HepG2 (cell line): ENCODE measurements at regions not wholly inside any gene's neighbourhood (a gene's known extent, or its start where the extent isn't known, plus 50 kb on each side); places are given as distances from the start of the nearest gene placed in this dataset.

Experiments
- ATAC-seq: fragments of 200-7000 bp; cut with Tn5 transposase; 3 replicates; pipeline ENCODE4 v1.9.1; 2020; ENCODE audit warnings: mild to moderate bottlenecking, moderate library complexity
- BruUV-seq: library from RNA; stranded (reverse); fragments of 400-500 nt; replicated peaks from 2 replicates; lab custom pipeline; 2021; lab: Mats Ljungman, UMichigan
- CTCF ChIA-PET: fragments of 300-600 bp; formaldehyde crosslinking; extraction: SDS; loops from one replicate; lab custom pipeline; 2021; ENCODE audit warnings: low total read pairs, inconsistent platforms, low intra/inter-chr PET ratio; lab: Yijun Ruan, JAX
- POLR2A ChIA-PET: fragments of 350-600 bp; sonication (Branson Sonifier 250); formaldehyde crosslinking; loops from one replicate; lab custom pipeline; 2020; ENCODE audit warnings: antibody characterized with exemption, inconsistent platforms; lab: Yijun Ruan, JAX
- DNase-seq: peaks from one replicate; pipeline ENCODE4 v3.0.0-alpha.2; 2015; ENCODE audit warnings: low spot score
- FAIRE-seq: peaks from 3 replicates; lab custom pipeline; 2011; peaks lifted over from hg19 to GRCh38; lab: Jason Lieb, UNC
- H2AFZ ChIP-seq: one replicate; pipeline ENCODE4 v1.6.1; 2011; ENCODE audit warnings: low read length, inconsistent platforms
- H3K27ac ChIP-seq: fragments of 300-600 bp; 3 replicates; pipeline ENCODE4 v1.8.0; 2011; ENCODE audit warnings: mixed run types, mild to moderate bottlenecking, mixed read lengths, low read length, inconsistent platforms; ENCODE audit not compliant: insufficient read depth; ENCODE audit errors: extremely low read length
- H3K27me3 ChIP-seq, 2 experiments: fragments of 200-600 bp in 1 of 2; 2 replicates in 1 of 2; 3 replicates in 1 of 2; pipeline versions ENCODE4 v1.6.0 to v1.8.0; 2011; ENCODE audit warnings: low read length in 2 of 2, mild to moderate bottlenecking in 2 of 2, moderate library complexity in 2 of 2, inconsistent platforms in 1 of 2; ENCODE audit not compliant: insufficient read depth in 2 of 2, control insufficient read depth in 1 of 2
- H3K36me3 ChIP-seq, 2 experiments: fragments of 200-600 bp in 1 of 2; replicated peaks in 1 of 2; 2 replicates in 1 of 2; 3 replicates in 1 of 2; pipeline versions ENCODE4 v1.5.1 to v1.8.0; 2011; ENCODE audit warnings: low read length in 2 of 2, inconsistent platforms in 1 of 2; ENCODE audit not compliant: insufficient read depth in 2 of 2, control insufficient read depth in 1 of 2
- H3K4me1 ChIP-seq: 2 replicates; pipeline ENCODE4 v1.5.1; 2012; ENCODE audit warnings: low read length, inconsistent platforms; ENCODE audit not compliant: insufficient read depth
- H3K4me2 ChIP-seq: 2 replicates; pipeline ENCODE4 v1.6.0; 2011; ENCODE audit warnings: low read depth, low read length, inconsistent platforms
- H3K4me3 ChIP-seq, 3 experiments: fragments of 200-600 bp in 1 of 3; sonication (generic), shearing (Covaris generic) in 1 of 3; replicated peaks in 1 of 3; 2 replicates each; pipeline ENCODE4 v1.5.1; 2011 to 2016; ENCODE audit warnings: low read length in 3 of 3, inconsistent platforms in 2 of 3, low read depth in 2 of 3, mild to moderate bottlenecking in 2 of 3, control low read depth in 1 of 3, mixed read lengths in 1 of 3; ENCODE audit not compliant: insufficient read depth in 1 of 3
- H3K79me2 ChIP-seq: one replicate; pipeline ENCODE4 v1.6.1; 2011; ENCODE audit warnings: low read length, inconsistent platforms; ENCODE audit not compliant: insufficient read depth
- H3K9ac ChIP-seq: 2 replicates; pipeline ENCODE4 v1.6.0; 2011; ENCODE audit warnings: mild to moderate bottlenecking, low read depth, low read length, inconsistent platforms; ENCODE audit not compliant: insufficient read depth
- H3K9me3 ChIP-seq: 2 replicates; pipeline ENCODE4 v1.5.1; 2012; ENCODE audit warnings: mild to moderate bottlenecking, low read length
- H4K20me1 ChIP-seq: 2 replicates; pipeline ENCODE4 v1.6.0; 2011; ENCODE audit warnings: inconsistent platforms, mild to moderate bottlenecking, low read length, moderate library complexity; ENCODE audit not compliant: insufficient read depth
- CBFB ChIP-seq: sonication (generic); formaldehyde crosslinking; IDR thresholded peaks from 2 replicates; pipeline ENCODE4 v1.4.0; 2020; ENCODE audit warnings: missing genetic modification reagents
- HNF4A ChIP-seq: sonication (generic); formaldehyde crosslinking; IDR thresholded peaks from 2 replicates; pipeline ENCODE4 v1.4.0; 2020; ENCODE audit warnings: missing genetic modification reagents
- NONO ChIP-seq, 2 experiments: fragments of 450-650 bp in 1 of 2; sonication (generic) in 1 of 2; formaldehyde crosslinking in 1 of 2; IDR thresholded peaks in 1 of 2; conservative IDR thresholded peaks in 1 of 2; 2 replicates each; pipeline versions ENCODE4 v1.6.1 to v1.8.0; 2017 to 2022; ENCODE audit warnings: mild to moderate bottlenecking in 1 of 2, missing genetic modification reagents in 1 of 2, moderate library complexity in 1 of 2
- RFXANK ChIP-seq: IDR thresholded peaks from 2 replicates; pipeline ENCODE4 v1.6.1; 2016
- U2AF1 ChIP-seq: fragments of 200-400 bp; formaldehyde crosslinking; optimal IDR thresholded peaks from 2 replicates; pipeline ENCODE3; 2017; ENCODE audit warnings: mild to moderate bottlenecking, low read depth, low read length
- ZNF501 ChIP-seq: sonication (generic); formaldehyde crosslinking; IDR thresholded peaks from 2 replicates; pipeline ENCODE4 v1.5.1; 2020; ENCODE audit warnings: mild to moderate bottlenecking, moderate library complexity, missing genetic modification reagents
- WGBS: methylation state at CpG from one replicate; pipeline ENCODE4 v1.1.6; 2017; ENCODE audit warnings: low lambda C conversion rate; 5-methylcytosine and 5-hydroxymethylcytosine counted together
- in situ Hi-C: cut with HindIII; loops from 2 replicates; pipeline ENCODE4 v1.10.0; 2017; ENCODE audit warnings: low pct_unique_long_range_greater_than_20kb; ENCODE audit not compliant: extremely low pct_ligation_motif_present
- intact Hi-C: fragments of 100-400 bp; cut with micrococcal nuclease; formaldehyde crosslinking; loops from one replicate; pipeline ENCODE4 v1.10.0; 2022; ENCODE audit not compliant: unreplicated experiment
- TF ChIP-seq, protein P1 (sequence below): sonication (generic); formaldehyde crosslinking; IDR thresholded peaks from 2 replicates; pipeline ENCODE4 v1.5.0; 2020; ENCODE audit warnings: mild to moderate bottlenecking, missing genetic modification reagents, borderline replicate concordance
- TF ChIP-seq, protein P2 (sequence below): IDR thresholded peaks from 2 replicates; pipeline ENCODE4 v1.6.1; 2016; ENCODE audit warnings: low read depth, borderline replicate concordance
- TF ChIP-seq, protein P3 (sequence below): sonication (generic); formaldehyde crosslinking; conservative IDR thresholded peaks from 2 replicates; pipeline ENCODE4 v1.4.0; 2020; ENCODE audit warnings: missing genetic modification reagents

DNA sequence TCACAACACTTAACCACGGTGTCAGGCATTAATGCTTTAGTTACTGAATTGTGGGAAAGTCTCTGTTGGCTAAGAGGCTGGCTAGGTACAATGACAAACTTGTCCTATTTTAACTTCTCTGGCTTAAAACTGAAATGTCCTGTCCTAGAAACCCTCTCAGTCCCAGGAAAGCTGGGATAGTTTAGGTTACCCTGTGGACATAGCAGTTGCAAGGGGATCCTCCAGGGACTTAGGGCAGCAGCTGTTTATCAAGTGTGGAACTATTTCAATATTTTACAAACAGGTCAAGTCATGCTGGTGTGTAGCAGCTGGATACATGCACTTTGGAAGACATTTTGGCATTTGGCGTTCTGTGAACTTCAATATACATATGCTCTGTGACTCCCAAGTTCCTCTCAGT is 95.0 kb upstream of the ARRDC3 start:
- Histone ChIP-seq H2AFZ (no peak overlapping the region), H3K4me3 (no peak overlapping the region), H3K27ac (no peak overlapping the region), H3K9ac (no peak overlapping the region), H3K79me2 (no peaks in the 10 kb centered on the region), H3K27me3 (no peaks in the 10 kb centered on the region), H3K36me3 (no peaks in the 10 kb centered on the region), H3K4me1 (no peaks in the 10 kb centered on the region), H3K4me2 (no peak overlapping the region), H3K9me3 (no peaks in the 10 kb centered on the region), H4K20me1 (no peaks in the 10 kb centered on the region)
- 38% methylated on average over 2 of the region's 2 CpGs for WGBS
- FAIRE-seq (no peak), DNase-seq (no peak), ATAC-seq (no peak)
- ChIA-PET CTCF (no interaction called here), POLR2A (no interaction called here)
- TF ChIP-seq, protein P1, sequence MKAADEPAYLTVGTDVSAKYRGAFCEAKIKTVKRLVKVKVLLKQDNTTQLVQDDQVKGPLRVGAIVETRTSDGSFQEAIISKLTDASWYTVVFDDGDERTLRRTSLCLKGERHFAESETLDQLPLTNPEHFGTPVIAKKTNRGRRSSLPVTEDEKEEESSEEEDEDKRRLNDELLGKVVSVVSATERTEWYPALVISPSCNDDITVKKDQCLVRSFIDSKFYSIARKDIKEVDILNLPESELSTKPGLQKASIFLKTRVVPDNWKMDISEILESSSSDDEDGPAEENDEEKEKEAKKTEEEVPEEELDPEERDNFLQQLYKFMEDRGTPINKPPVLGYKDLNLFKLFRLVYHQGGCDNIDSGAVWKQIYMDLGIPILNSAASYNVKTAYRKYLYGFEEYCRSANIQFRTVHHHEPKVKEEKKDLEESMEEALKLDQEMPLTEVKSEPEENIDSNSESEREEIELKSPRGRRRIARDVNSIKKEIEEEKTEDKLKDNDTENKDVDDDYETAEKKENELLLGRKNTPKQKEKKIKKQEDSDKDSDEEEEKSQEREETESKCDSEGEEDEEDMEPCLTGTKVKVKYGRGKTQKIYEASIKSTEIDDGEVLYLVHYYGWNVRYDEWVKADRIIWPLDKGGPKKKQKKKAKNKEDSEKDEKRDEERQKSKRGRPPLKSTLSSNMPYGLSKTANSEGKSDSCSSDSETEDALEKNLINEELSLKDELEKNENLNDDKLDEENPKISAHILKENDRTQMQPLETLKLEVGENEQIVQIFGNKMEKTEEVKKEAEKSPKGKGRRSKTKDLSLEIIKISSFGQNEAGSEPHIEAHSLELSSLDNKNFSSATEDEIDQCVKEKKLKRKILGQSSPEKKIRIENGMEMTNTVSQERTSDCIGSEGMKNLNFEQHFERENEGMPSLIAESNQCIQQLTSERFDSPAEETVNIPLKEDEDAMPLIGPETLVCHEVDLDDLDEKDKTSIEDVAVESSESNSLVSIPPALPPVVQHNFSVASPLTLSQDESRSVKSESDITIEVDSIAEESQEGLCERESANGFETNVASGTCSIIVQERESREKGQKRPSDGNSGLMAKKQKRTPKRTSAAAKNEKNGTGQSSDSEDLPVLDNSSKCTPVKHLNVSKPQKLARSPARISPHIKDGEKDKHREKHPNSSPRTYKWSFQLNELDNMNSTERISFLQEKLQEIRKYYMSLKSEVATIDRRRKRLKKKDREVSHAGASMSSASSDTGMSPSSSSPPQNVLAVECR (CRISPR knock-in tag), result no peak
- TF ChIP-seq, protein P2, sequence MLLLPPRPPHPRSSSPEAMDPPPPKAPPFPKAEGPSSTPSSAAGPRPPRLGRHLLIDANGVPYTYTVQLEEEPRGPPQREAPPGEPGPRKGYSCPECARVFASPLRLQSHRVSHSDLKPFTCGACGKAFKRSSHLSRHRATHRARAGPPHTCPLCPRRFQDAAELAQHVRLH (CRISPR knock-in tag), result no peak
- TF ChIP-seq CBFB, result no peak
- no peak for TF ChIP-seq NONO (IDR thresholded peaks at IDR 0.05)
- TF ChIP-seq NONO (CRISPR knock-in tag; conservative IDR thresholded peaks at IDR 0.05), result no peak
- TF ChIP-seq HNF4A (CRISPR knock-in tag), result no peak
- TF ChIP-seq ZNF501 (CRISPR knock-in tag), result no peak
- no peak for TF ChIP-seq U2AF1
- TF ChIP-seq, protein P3, sequence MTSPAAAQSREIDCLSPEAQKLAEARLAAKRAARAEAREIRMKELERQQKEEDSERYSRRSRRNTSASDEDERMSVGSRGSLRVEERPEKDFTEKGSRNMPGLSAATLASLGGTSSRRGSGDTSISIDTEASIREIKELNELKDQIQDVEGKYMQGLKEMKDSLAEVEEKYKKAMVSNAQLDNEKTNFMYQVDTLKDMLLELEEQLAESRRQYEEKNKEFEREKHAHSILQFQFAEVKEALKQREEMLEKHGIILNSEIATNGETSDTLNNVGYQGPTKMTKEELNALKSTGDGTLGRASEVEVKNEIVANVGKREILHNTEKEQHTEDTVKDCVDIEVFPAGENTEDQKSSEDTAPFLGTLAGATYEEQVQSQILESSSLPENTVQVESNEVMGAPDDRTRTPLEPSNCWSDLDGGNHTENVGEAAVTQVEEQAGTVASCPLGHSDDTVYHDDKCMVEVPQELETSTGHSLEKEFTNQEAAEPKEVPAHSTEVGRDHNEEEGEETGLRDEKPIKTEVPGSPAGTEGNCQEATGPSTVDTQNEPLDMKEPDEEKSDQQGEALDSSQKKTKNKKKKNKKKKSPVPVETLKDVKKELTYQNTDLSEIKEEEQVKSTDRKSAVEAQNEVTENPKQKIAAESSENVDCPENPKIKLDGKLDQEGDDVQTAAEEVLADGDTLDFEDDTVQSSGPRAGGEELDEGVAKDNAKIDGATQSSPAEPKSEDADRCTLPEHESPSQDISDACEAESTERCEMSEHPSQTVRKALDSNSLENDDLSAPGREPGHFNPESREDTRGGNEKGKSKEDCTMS (CRISPR knock-in tag), result no peak
- TF ChIP-seq RFXANK (CRISPR knock-in tag), result no peak
- intact Hi-C loops, result no loop called here
- BruUV-seq, result no TSS peak
- in situ Hi-C loops, result no loop called here
